ENCODE measurements at regions not wholly inside any gene's neighbourhood (a gene's known extent, or its start where the extent isn't known, plus 50 kb on each side); places are given as distances from the start of the nearest gene placed in this dataset.

DNA sequence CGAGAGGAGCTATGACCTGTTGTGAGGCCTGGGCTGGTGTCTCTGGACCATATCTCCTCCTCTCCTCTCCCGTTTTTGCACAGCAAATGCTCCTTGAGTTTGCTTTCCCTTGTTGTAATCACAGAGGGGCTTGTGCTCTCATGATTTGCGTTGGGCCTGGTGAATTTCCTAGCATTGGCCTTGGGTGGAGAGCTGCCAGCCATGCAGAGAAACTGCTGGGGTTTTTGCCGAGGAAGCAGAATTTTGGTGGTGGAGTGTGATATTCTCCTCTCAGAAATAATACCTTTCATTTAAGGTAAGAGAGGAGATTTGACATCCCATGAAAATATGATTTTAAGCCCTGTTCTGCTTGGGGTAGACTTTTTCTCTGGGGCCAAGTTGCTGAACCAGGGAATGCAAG lies 175.7 kb upstream of the CADM1 start:
- TF ChIP-seq TP53 (CRISPR knock-in tag; conservative IDR thresholded peaks at IDR 0.05) (no peak), EZH2 (conservative IDR thresholded peaks at IDR 0.05; ENCODE audit: low read depth, low read length) (no peak), ZNF530 (CRISPR knock-in tag; IDR thresholded peaks at IDR 0.05; ENCODE audit: low read depth) (no peak), HNRNPL (IDR thresholded peaks at IDR 0.05; ENCODE audit: low read depth, low read length) (no peak), RFX5 (IDR thresholded peaks at IDR 0.05; ENCODE audit: low read depth, low read length) (no peak), SIN3A (IDR thresholded peaks at IDR 0.05; ENCODE audit: borderline replicate concordance, low read depth, low read length) (no peak), MBD4 (IDR thresholded peaks at IDR 0.05; ENCODE audit: borderline replicate concordance, low read length) (no peak)
- TF ChIP-seq, protein P1, sequence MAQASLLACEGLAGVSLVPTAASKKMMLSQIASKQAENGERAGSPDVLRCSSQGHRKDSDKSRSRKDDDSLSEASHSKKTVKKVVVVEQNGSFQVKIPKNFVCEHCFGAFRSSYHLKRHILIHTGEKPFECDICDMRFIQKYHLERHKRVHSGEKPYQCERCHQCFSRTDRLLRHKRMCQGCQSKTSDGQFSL (CRISPR knock-in tag; IDR thresholded peaks at IDR 0.05) = no peak
- TF ChIP-seq, protein P2, sequence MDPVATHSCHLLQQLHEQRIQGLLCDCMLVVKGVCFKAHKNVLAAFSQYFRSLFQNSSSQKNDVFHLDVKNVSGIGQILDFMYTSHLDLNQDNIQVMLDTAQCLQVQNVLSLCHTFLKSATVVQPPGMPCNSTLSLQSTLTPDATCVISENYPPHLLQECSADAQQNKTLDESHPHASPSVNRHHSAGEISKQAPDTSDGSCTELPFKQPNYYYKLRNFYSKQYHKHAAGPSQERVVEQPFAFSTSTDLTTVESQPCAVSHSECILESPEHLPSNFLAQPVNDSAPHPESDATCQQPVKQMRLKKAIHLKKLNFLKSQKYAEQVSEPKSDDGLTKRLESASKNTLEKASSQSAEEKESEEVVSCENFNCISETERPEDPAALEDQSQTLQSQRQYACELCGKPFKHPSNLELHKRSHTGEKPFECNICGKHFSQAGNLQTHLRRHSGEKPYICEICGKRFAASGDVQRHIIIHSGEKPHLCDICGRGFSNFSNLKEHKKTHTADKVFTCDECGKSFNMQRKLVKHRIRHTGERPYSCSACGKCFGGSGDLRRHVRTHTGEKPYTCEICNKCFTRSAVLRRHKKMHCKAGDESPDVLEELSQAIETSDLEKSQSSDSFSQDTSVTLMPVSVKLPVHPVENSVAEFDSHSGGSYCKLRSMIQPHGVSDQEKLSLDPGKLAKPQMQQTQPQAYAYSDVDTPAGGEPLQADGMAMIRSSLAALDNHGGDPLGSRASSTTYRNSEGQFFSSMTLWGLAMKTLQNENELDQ (CRISPR knock-in tag; IDR thresholded peaks at IDR 0.05; ENCODE audit: borderline replicate concordance) = no peak
- TF ChIP-seq, protein P3, sequence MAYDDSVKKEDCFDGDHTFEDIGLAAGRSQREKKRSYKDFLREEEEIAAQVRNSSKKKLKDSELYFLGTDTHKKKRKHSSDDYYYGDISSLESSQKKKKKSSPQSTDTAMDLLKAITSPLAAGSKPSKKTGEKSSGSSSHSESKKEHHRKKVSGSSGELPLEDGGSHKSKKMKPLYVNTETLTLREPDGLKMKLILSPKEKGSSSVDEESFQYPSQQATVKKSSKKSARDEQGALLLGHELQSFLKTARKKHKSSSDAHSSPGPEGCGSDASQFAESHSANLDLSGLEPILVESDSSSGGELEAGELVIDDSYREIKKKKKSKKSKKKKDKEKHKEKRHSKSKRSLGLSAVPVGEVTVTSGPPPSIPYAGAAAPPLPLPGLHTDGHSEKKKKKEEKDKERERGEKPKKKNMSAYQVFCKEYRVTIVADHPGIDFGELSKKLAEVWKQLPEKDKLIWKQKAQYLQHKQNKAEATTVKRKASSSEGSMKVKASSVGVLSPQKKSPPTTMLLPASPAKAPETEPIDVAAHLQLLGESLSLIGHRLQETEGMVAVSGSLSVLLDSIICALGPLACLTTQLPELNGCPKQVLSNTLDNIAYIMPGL (CRISPR knock-in tag; IDR thresholded peaks at IDR 0.05; ENCODE audit: borderline replicate concordance in 1 of 2, low read depth in 1 of 2) = no peak

All from HepG2 (cell line).